NCI-H345 (cell line): ENCODE measurements at regions not wholly inside any gene's neighbourhood (a gene's known extent, or its start where the extent isn't known, plus 50 kb on each side); places are given as distances from the start of the nearest gene placed in this dataset.
"Not testable (repeated sequence)": the region's sequence is repeated elsewhere in the genome, so short reads cannot be mapped to it uniquely, and the experiment has no call there.

ENCODE experiments used
- DNase-seq: peaks from one replicate; lab custom pipeline; 2025; lab: John Stamatoyannopoulos, UW

DNA sequence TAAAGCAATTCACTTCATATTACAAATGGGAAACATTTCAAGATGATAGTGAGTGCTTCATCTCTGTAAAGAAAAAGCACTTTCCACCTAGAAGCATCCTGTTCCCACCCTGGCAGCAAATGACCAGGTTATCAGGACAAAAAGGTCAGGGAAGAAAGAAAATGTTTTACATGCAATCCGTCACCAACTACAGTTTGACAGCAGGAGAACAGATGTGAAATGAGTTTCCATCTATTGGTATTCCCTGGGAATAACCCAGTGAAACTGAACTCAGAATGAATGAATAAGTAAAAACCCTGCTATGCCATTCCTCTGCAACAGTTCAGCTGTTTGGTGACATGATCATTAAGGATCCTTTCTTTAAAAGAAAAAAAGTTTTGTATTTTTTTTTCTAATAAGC lies 67.6 kb downstream of the HTR1A start:
- no peak for DNase-seq

DNA sequence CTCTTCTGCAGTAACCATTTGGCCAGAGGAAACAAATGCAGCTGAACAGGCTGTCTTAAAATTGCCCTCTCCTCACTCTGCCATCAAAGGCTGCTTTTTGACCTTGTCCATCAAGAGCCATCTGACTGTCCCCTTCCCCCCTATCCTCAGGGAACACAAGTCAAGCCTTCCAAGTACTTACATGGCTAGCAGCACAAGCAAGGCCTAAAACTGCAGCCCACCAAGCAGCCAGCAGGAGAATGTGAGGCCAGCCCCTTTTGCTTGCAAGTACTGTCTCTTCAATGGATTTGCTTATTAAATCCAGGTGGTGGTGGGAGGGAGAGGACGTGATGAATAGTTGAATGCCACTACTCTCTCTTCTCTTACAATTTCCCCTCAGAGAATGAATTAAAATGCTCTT lies 83.5 kb downstream of the HTR1A start:
- DNase-seq = no peak

DNA sequence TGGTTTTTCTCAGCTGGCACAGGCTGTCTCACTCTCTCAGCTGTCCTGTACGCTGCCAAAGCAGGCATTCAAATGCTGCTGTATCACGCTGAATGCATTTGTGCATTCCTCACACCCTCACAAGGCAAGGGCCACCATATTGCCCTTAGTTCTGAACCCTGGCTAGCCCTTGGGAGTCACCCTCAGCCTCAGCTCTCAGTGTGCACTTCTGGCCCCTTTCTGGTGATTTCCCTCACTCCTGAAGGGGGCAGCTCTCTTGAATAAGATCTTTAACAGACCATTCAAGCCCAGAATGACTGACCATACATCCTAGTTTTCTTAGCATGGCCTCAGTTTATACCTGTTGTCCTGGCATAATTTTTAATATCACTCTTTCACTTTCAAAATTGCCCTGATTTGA lies 84.3 kb downstream of the HTR1A start:
- DNase-seq = no peak

DNA sequence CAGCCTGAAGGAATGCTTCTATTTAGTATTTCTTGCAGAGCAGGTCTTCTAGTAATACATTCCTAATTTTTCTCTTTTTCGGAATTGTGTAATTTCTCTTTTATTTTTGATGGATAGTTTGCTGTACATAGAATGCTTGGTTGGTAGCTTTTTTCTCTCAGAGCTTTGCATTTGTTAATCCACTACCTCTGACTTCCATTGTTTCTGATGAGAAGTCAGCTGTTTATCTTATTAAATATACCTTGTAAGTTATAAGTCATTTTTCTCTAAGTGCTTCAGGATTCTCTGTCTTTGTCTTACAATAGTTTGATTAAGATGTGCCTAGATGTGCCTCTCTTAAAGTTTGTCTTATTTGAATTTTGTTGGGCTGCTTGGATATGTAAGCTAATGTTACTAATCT lies 101.9 kb downstream of the HTR1A start:
- DNase-seq = no peak

DNA sequence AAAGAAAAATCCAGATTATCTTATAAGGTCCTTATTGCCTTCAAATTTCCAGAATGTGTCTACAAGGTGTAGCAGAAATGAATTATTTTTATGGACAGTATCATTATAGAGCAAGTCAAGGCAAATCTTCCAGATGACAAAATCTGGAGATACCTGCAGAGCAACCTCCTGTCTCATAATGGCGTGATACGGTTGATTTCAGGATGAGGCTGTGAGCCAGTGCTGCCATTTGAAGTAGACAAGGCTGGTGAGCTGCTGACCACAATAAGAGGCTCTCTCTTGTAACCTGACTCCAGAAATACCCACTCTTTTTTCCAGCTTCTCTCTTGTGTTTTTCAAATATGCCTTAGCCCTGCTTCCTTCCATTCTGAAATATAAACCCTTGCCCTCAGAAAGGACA lies 108.2 kb downstream of the HTR1A start:
- DNase-seq = no peak

DNA sequence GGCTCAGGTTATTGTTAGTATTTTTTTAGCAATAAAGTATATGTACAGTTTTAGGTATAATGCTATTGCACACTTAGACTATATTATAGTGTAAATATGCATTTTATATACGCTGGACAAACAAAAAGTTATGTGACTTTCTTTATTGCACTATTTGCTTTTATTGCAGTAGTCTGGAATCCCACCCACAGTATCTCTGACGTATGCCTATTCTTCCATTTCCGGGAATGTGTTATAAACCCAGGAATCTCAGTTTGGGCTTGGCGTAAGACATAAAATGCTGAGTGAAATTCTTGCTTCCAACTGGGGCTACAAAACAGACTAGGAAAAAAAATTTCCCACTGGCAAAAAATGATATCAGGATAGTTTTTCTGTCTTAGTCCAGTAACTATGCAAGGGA lies 119.1 kb downstream of the HTR1A start:
- DNase-seq = no peak

DNA sequence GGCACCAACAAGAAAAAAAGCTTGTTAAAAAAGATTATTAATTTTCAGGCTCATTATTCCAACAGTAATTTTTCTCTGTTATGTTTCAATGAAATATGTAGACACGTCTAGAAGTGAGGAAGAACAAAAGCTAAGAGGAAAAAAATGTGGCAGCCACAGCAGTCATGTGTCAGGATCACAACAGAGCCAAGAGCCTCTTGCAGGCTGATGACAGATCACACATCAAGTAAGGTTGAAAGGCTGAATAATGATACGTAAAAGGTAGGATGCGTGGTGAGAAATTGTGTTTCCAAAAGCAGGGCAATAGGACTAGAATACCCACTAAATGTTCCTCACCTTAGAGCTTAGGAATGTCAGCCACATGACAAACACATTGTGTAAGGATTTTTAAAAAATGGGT lies 124.8 kb downstream of the HTR1A start:
- DNase-seq = no peak

DNA sequence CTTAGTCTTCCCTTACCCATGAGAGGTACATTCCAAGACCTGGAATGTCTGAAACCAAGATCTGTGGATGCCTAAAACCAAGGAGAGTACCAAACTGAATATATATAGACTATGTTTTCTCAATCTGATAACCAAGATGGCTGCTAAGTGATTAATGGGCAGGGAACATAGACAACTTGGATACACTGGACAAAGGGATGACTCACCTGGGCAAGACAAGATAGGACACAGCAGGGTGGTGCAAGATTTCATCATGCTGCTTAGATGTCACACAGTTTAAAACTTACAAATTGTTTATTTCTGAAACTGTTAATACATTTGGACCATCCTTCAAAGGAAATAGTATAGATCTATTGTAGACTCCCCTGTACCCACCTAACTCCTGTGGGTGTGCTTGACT lies 130.9 kb downstream of the HTR1A start:
- no peak for DNase-seq

DNA sequence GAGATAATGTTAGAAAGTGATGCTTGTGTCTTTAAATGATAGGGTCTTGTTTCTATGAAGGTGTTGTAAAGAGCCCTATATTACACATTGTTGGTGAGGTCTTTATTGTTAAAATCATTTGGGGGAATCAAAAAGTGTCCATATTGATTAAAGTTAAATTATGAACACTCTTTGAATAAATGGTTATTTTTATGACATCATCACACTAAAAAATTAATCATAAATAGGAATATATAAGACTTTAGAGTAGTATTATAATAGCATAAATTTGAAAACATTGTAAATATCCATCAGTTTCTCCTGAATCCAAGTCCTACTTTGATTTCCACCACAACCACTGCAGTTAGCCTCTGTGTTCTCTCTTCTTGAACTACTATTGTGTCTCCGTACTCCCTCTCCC lies 136.3 kb downstream of the HTR1A start:
- no peak for DNase-seq

DNA sequence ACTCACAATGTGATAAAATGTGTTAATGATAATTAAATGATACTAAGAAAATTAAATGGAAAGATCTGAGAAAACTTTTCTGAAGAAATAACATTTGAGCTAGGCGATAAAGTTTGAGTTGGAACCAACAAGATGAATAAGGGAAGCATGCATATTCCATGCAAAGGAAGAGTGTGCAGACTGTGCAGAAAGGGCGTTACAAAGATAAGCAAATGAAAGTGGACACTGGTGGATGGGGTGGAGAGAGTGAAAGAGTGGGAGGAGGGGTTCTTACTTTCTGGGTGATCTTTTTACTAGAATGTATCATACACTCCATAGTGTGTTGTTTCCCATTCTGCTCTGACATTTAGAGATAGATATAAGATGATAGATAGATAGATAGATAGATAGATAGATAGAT lies 138.7 kb downstream of the HTR1A start:
- DNase-seq = no peak

DNA sequence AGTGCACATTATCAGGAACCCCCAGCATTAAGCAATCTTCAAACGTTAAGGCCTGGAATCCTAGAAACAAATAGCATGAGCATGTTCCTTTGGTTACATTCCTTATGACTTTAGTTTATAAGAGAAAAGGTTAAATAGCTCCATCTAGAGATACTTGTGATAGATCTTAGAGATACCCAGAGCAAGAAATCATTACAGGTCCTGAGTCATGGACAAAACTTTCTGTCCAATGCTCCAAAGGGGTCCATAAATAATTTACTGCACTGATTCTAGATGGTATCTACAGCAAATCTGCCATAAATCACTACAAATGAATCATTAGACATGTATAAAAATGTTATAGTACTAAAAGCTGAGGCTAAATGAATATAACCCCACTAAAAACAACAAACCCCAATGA lies 139.6 kb downstream of the HTR1A start:
- DNase-seq = no peak

DNA sequence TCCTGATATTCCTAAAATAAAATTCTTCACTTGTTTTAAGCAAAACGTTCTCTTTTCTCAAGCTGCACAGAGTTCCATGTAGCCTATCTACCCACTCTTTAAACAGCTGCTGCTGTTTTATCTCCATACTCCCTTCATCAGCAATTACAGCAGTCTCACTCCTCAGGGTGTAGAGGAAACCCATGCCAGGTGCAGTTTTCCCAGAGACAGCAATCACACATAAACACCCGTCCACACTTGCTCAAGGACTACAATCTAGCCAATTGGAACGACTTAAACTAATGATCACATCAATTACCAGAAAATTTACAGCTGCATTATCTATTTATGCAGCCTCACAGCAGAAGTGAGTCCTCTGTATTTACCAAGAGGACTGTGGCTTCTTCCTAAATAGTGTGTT lies 141.7 kb downstream of the HTR1A start:
- DNase-seq = no peak

DNA sequence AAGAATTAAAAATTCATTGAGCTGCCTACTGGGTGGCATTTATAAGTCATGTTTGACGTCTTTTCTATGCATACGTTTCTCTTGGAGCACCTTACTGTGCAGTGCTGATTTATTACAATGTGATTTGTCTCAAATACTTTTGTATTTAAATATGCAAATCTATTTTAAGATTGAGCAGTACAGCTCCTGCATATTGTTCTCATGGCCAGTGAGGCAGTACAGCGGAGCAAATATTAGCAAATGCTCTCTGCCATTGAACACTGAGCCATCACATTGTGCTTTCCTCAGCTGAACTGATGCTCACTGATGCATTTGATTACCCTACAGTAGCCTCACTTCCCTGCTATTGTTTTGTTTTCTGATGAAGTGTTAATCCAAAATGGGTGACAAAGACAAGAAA lies 149.6 kb downstream of the HTR1A start:
- no peak for DNase-seq

DNA sequence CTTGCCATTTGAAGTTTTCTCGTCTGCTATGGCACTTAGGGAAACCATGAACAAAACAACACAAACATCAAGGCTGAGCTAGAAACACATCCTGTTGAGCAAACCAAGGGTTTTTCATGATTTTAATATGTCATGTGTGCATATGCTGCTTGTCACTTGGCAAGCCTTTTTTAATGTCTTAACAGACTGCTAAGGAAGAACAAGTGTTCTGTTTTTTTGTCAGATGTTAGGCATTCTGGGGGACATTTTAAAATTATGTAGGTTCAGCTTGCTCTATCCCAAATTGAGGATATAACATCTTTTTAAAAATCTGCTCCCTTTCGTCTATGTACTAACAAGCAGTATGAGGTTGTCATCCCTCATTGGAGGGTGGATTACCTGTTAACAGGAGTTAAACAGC lies 150.3 kb downstream of the HTR1A start:
- DNase-seq = no peak

DNA sequence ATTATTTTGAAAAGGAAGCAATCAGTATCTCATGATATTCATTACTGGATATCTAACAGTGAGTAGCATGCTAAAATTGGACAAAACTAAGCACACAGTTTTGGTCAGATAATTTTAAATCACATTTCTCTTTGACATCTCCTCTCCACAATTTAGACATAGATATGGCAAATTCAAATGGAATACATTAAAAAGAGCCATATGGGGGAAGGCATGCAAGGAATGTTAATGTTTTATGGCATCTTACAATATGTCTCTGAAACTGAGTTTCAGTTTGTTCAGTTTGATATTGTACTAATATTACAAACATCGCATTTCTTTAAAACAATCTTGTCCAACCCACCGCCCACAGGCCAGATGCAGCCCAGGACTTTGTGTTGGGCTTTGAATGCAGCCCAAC lies 151.0 kb downstream of the HTR1A start:
- no peak for DNase-seq

DNA sequence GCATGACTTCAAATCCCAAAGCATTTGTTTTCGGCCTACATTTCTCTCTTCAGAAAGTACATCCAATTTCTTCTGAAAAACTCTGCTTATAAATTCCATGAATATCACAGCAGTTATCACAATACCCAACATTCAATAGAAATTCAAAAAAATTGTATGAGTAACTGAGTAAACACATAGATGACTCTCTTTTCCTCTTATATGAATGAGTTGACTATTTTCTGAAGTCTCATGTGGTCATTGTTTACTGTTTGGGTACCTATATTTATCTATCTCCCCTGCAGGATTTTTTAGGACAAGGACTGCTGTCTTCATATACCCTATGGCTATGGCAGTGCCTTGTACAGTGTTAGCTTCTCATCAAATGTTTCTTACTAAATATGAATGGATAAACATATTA lies 157.1 kb downstream of the HTR1A start:
- no peak for DNase-seq

DNA sequence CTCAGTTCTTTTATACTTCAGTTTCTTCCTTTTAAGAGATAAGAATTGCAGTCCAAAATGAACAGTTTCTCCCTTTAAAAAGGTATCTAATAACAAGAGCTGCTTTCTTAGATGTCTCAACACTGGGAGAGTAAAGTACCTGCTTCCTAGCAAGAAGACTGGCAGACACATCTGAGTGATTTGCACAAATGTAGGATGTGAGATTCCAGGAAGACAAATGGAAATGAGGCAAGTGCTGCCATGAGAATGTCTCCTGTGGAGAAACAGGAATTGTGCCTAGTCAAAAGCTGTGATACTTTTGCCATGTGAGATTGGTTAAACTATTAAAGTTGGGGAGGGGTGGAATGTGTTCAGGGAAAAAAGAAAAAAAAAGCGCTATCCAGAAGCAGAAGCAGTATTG lies 159.1 kb downstream of the HTR1A start:
- DNase-seq = no peak

DNA sequence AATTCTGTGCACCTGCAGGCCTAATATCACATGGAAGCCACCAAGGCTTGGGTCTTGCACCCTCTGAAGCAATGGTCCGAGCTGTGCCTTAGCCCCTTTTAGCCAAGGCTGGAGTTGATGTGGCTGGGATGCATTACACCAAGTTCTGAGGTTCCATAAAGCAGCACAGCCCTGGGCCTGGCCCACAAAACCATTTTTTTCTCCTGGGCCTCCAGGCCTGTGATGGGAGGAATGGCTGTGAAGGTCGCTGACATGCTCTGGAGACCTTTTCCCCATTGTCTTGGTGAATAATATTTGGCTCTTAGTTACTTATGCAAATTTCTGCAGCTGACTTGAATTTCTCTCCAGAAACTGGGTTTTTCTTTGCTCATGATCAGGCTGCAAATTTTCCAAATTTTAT lies 167.3 kb downstream of the HTR1A start:
- DNase-seq = no peak

DNA sequence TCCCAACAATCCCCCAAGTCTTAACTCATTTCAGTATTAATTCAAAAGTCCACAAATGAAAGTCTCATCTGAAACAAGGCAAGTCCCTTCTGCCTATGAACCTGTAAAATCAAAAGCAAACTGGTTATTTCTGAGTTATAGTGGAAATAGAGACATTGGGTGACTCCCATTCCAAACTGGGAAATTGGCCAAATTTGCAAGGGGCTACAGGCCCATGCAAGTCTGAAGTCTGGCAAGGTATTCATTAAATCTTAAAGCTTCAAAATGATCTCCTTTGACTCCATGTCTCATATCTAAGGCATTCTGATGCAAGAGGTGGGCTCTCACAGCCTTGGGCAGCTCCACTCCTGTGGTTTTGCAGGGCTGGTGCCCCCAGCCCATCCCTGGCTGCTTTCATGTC lies 167.9 kb downstream of the HTR1A start:
- DNase-seq = no peak

DNA sequence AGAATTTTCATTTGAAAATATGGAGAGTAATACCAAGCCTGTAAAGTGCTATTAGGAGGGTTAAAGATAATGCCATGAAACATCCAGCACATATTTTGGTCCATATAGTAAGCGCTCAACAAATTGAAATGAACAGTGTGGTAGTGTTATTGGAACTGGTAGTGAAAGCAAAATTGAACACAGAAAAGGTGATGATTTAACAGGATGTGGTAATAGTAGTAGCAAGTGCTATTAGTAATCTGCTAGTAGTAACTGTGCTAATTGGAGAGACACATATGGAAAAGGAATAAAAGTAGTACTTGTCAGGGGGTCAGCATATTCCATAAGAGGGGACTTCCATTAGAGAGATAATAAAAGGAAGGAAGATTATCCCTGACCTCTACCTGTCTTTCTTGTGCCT lies 187.3 kb downstream of the HTR1A start:
- DNase-seq = no peak

DNA sequence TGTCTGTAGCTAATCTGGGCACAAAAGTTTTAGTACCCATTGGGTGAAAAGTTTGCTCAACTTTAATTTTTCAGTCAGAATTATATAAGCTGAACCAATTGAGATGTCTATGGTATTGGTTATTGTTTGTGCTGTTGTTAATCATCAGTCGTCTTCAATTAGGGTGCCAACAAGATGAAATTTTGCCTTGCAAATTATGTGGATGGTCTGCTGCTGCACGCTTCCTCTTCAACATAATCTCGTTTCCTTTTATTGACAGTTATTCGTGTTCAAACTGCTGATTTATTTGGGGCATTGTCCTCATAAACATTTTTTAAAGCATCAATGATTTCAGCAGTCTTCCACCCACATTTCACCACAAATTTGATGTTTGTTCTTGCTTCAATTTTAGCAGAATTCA lies 194.0 kb downstream of the HTR1A start:
- DNase-seq = no peak

DNA sequence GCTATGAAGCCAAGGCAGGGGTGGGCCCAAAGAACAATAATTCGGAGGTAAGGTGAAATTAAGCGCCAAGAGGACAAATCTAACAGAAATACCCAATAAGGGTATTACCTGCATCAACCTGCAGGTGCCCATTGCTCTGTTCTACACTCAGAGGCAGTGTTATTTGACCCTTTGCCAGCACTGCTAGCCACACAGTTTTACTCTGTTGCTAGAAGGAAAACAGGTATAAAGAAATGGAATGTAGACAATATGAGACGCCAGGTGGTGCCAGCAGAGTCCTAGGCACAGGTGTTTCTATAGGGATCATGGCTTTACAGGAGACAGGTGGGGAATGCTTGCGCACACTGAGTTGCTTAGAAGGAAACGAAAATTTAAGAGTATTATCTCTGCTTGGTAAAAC lies 201.3 kb downstream of the HTR1A start:
- DNase-seq = no peak

DNA sequence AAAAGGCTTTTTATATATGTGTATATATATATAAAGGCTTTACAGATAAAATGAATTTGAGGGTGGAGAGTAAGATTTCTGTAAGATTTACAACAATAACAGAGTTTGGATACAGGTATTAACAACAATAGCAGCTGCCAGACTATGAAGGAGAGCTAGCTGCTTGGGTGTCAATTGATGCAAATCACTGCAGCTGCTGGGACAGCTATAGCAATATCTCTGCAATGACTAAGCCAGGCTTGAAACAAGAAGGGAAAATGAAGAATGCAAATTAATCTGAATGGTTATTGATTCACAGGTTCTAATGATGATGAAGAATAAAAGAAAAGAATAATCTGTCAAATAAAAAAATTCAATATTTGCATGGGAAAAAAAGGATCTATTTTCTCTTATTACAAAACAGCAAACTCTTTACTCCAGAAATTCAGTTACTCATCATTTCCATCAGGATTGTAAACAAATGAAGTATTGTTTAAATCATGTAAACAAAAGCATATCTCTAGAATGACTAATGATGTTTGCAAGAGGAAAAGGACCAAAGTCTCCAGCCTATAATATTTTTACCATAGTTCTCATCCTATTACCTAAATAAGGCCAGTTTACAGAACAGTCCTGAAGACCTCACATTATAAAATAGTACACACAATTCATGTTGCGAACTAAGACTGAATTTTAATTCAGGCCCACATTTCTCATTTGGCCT lies 219.0 kb downstream of the HTR1A start:
- no peak for DNase-seq

DNA sequence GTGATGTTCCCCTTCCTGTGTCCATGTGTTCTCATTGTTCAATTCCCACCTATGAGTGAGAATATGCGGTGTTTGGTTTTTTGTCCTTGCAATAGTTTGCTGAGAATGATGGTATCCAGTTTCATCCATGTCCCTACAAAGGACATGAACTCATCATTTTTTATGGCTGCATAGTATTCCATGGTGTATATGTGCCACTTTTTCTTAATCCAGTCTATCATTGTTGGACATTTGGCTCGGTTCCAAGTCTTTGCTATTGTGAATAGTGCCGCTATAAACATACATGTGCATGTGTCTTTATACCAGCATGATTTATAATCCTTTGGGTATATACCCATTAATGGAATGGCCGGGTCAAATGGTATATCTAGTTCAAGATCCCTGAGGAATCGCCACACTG lies 229.4 kb downstream of the HTR1A start:
- DNase-seq = not testable (repeated sequence)

DNA sequence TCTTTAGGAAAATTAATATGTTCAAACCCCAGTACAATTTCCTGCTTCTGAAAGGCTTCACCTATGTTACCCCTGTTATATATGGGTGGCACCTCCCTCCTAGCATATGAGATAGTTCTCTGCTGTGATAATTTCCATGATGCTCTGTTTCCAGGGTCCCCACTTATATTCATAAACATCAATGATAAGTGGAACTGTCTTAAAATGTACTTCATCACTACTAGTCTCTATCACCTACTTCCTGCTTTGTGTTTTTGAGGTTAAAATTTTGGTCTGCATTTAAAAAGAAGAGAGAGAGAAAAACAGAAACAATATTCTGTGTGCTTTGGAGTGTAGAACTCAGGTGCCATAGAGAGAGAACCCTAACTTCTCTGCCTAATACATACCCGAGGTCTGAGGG lies 234.7 kb downstream of the HTR1A start:
- no peak for DNase-seq
